ENCODE measurements at regions not wholly inside any gene's neighbourhood (a gene's known extent, or its start where the extent isn't known, plus 50 kb on each side); places are given as distances from the start of the nearest gene placed in this dataset.
"Not testable (repeated sequence)": the region's sequence is repeated elsewhere in the genome, so short reads cannot be mapped to it uniquely, and the experiment has no call there.

- not testable (repeated sequence) for TF ChIP-seq CTCF (IDR thresholded peaks at IDR 0.05; ENCODE audit: low read depth, low read length); EZH2phosphoT487 (IDR thresholded peaks at IDR 0.05; ENCODE audit: low read depth)
These were observed 1069.5 kb upstream of the EPHA6 start for GRCh38 chr3:95744896-95745295.
